Endothelial cell of umbilical vein (primary cell): ENCODE measurements at regions not wholly inside any gene's neighbourhood (a gene's known extent, or its start where the extent isn't known, plus 50 kb on each side); places are given as distances from the start of the nearest gene placed in this dataset.

Source experiments
- BruUV-seq: library from RNA; stranded (reverse); fragments of 400-500 nt; replicated peaks from 2 replicates; lab custom pipeline; 2021; lab: Mats Ljungman, UMichigan
- CTCF ChIA-PET: fragments of 300-600, 350-600 bp; sonication (Branson Sonifier 250); formaldehyde crosslinking; loops from one replicate; lab custom pipeline; 2021; ENCODE audit warnings: antibody characterized with exemption, inconsistent platforms; lab: Charles Lee
- POLR2A ChIA-PET: fragments of 300-600, 350-600 bp; sonication (Branson Sonifier 250); formaldehyde crosslinking; loops from one replicate; lab custom pipeline; 2021; ENCODE audit warnings: antibody characterized with exemption, inconsistent platforms; lab: Charles Lee
- DNase-seq: peaks from one replicate; pipeline ENCODE4 v3.0.0-alpha.2; 2011; ENCODE audit warnings: low read depth, low spot score
- FAIRE-seq: peaks from 2 replicates; lab custom pipeline; 2011; peaks lifted over from hg19 to GRCh38; lab: Jason Lieb, UNC
- H2AFZ ChIP-seq: 2 replicates; pipeline ENCODE4 v1.6.0; 2012; ENCODE audit warnings: low read depth, low read length, control low read depth, inconsistent platforms
- H3K27ac ChIP-seq: 2 replicates; pipeline ENCODE4 v1.5.1; 2011; ENCODE audit warnings: low read depth, mild to moderate bottlenecking, control low read depth, low read length, moderate library complexity; ENCODE audit not compliant: insufficient read depth
- H3K27me3 ChIP-seq, 2 experiments: 2 replicates each; pipeline versions ENCODE4 v1.6.0 to v1.6.1; 2011; ENCODE audit warnings: low read length in 2 of 2, mixed read lengths in 1 of 2; ENCODE audit not compliant: control insufficient read depth in 2 of 2, insufficient read depth in 2 of 2
- H3K36me3 ChIP-seq, 2 experiments: 2 replicates in 1 of 2; 3 replicates in 1 of 2; pipeline ENCODE4 v1.5.1; 2011; ENCODE audit warnings: low read length in 2 of 2, mild to moderate bottlenecking in 1 of 2, moderate library complexity in 1 of 2; ENCODE audit not compliant: control insufficient read depth in 2 of 2, insufficient read depth in 2 of 2; ENCODE audit errors: extremely low read depth in 1 of 2
- H3K4me1 ChIP-seq: 3 replicates; pipeline ENCODE4 v1.5.1; 2011; ENCODE audit warnings: mild to moderate bottlenecking, low read length; ENCODE audit not compliant: control insufficient read depth, insufficient read depth; ENCODE audit errors: extremely low read depth
- H3K4me2 ChIP-seq: 2 replicates; pipeline ENCODE4 v1.6.1; 2011; ENCODE audit warnings: low read length, control low read depth, mixed read lengths; ENCODE audit not compliant: insufficient read depth
- H3K4me3 ChIP-seq, 3 experiments: fragments of 200-600 bp in 1 of 3; sonication (generic), shearing (Covaris generic) in 1 of 3; replicated peaks in 1 of 3; 2 replicates each; pipeline ENCODE4 v1.5.1; 2011 to 2016; ENCODE audit warnings: control low read depth in 3 of 3, low read length in 3 of 3, mild to moderate bottlenecking in 2 of 3, inconsistent platforms in 1 of 3, low read depth in 1 of 3, moderate library complexity in 1 of 3; ENCODE audit not compliant: insufficient read depth in 1 of 3
- H3K79me2 ChIP-seq: 2 replicates; pipeline ENCODE4 v1.6.0; 2012; ENCODE audit warnings: low read length, inconsistent platforms; ENCODE audit not compliant: control insufficient read depth, insufficient read depth
- H3K9ac ChIP-seq: replicated peaks from 2 replicates; pipeline ENCODE3; 2011; ENCODE audit warnings: low read length, control low read depth; ENCODE audit not compliant: insufficient read depth; ENCODE audit errors: extremely low read depth
- H3K9me1 ChIP-seq: replicated peaks from 3 replicates; pipeline ENCODE4 v1.6.0; 2011; ENCODE audit warnings: mild to moderate bottlenecking, low read length; ENCODE audit not compliant: control insufficient read depth, insufficient read depth; ENCODE audit errors: extremely low read depth
- H3K9me3 ChIP-seq: replicated peaks from 2 replicates; pipeline ENCODE4 v1.5.1; 2012; ENCODE audit warnings: low read length, inconsistent platforms; ENCODE audit not compliant: control insufficient read depth, insufficient read depth
- H4K20me1 ChIP-seq: replicated peaks from 2 replicates; pipeline ENCODE3; 2011; ENCODE audit warnings: mild to moderate bottlenecking, low read length; ENCODE audit not compliant: control insufficient read depth, insufficient read depth; ENCODE audit errors: extremely low read depth
- EZH2 ChIP-seq: IDR thresholded peaks from 2 replicates; pipeline ENCODE4 v1.6.1; 2012; ENCODE audit warnings: borderline replicate concordance, low read depth, mild to moderate bottlenecking, moderate library complexity, low read length, inconsistent platforms; ENCODE audit not compliant: severe bottlenecking
- FOS ChIP-seq: IDR thresholded peaks from 2 replicates; pipeline ENCODE4 v1.6.1; 2011; ENCODE audit warnings: mild to moderate bottlenecking, low read length, moderate library complexity, borderline replicate concordance; ENCODE audit not compliant: insufficient read depth
- GATA2 ChIP-seq: IDR thresholded peaks from 2 replicates; pipeline ENCODE4 v1.7.0; 2011; ENCODE audit warnings: low read depth, mild to moderate bottlenecking, moderate library complexity, mixed read lengths, low read length; ENCODE audit not compliant: insufficient read length, insufficient read depth
- JUN ChIP-seq: IDR thresholded peaks from 2 replicates; pipeline ENCODE4 v1.6.1; 2011; ENCODE audit warnings: borderline replicate concordance, low read depth; ENCODE audit not compliant: insufficient read length, insufficient read depth
- MAX ChIP-seq: IDR thresholded peaks from 2 replicates; pipeline ENCODE4 v1.6.1; 2011; ENCODE audit not compliant: insufficient read depth, insufficient read length
- MYC ChIP-seq: IDR thresholded peaks from one replicate; pipeline ENCODE4 v1.6.1; 2011; ENCODE audit warnings: mild to moderate bottlenecking, low read depth, low read length
- POLR2A ChIP-seq: IDR thresholded peaks from 2 replicates; pipeline ENCODE4 v1.6.1; 2012; ENCODE audit warnings: low read depth, mild to moderate bottlenecking, control low read depth, low read length
- POLR2AphosphoS5 ChIP-seq: IDR thresholded peaks from 2 replicates; pipeline ENCODE4 v1.6.1; 2012; ENCODE audit warnings: low read depth, mild to moderate bottlenecking, control low read depth, low read length, moderate library complexity; ENCODE audit not compliant: insufficient read depth
- dilution Hi-C: fragments of 300-500 bp; cut with MboI; formaldehyde crosslinking; loops from one replicate; pipeline ENCODE4 v1.15.0; 2019; ENCODE audit warnings: low sequenced_read_pairs; ENCODE audit not compliant: extremely low pct_ligation_motif_present
- intact Hi-C: fragments of 100-400 bp; cut with micrococcal nuclease; formaldehyde crosslinking; loops from one replicate; pipeline ENCODE4 v1.10.0; 2022
- TF ChIP-seq, protein P1 (sequence below), 2 donors: IDR thresholded peaks; 1 replicate in 1 of 2; 2 replicates in 1 of 2; pipeline ENCODE4 v1.5.1; 2011; ENCODE audit warnings: low read length in 2 of 2, mild to moderate bottlenecking in 2 of 2, moderate library complexity in 2 of 2, control low read depth in 1 of 2, inconsistent platforms in 1 of 2, low read depth in 1 of 2; ENCODE audit not compliant: insufficient read depth in 1 of 2; ENCODE audit errors: extremely low read depth in 1 of 2

GRCh38 chr6:91613481-91613880 lies 1026.6 kb upstream of the MAP3K7 start:
- dilution Hi-C loops = no loop called here
- Histone ChIP-seq H3K9me1 (no peaks in the 10 kb centered on the region), H3K4me2 (no peak overlapping the region), H4K20me1 (no peaks in the 10 kb centered on the region), H3K4me3 (no peak overlapping the region), H3K27me3 (no peaks in the 10 kb centered on the region), H3K9ac (no peak overlapping the region), H3K4me1 (no peaks in the 10 kb centered on the region), H3K79me2 (no peaks in the 10 kb centered on the region), H3K27ac (no peak overlapping the region), H3K9me3 (no peaks in the 10 kb centered on the region), H2AFZ (no peak overlapping the region), H3K36me3 (no peaks in the 10 kb centered on the region)
- BruUV-seq = no TSS peak
- POLR2A ChIA-PET = no interaction called here
- CTCF ChIA-PET = no interaction called here
- FAIRE-seq = no peak
- no peak for TF ChIP-seq EZH2
- TF ChIP-seq JUN = no peak
- no peak for TF ChIP-seq FOS
- TF ChIP-seq MYC = no peak
- TF ChIP-seq, protein P1, sequence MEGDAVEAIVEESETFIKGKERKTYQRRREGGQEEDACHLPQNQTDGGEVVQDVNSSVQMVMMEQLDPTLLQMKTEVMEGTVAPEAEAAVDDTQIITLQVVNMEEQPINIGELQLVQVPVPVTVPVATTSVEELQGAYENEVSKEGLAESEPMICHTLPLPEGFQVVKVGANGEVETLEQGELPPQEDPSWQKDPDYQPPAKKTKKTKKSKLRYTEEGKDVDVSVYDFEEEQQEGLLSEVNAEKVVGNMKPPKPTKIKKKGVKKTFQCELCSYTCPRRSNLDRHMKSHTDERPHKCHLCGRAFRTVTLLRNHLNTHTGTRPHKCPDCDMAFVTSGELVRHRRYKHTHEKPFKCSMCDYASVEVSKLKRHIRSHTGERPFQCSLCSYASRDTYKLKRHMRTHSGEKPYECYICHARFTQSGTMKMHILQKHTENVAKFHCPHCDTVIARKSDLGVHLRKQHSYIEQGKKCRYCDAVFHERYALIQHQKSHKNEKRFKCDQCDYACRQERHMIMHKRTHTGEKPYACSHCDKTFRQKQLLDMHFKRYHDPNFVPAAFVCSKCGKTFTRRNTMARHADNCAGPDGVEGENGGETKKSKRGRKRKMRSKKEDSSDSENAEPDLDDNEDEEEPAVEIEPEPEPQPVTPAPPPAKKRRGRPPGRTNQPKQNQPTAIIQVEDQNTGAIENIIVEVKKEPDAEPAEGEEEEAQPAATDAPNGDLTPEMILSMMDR (IDR thresholded peaks at IDR 0.05; ENCODE audit: extremely low read depth in 1 of 2, insufficient read depth in 1 of 2, low read depth in 1 of 2, low read length in 2 of 2) = no peak
- TF ChIP-seq MAX = no peak
- no peak for TF ChIP-seq POLR2A
- no peak for TF ChIP-seq GATA2
- TF ChIP-seq POLR2AphosphoS5 = no peak
- intact Hi-C loops = no loop called here
- DNase-seq = no peak
